Mesenchymal stem cell (in vitro differentiated cells and primary cell): ENCODE measurements at regions not wholly inside any gene's neighbourhood (a gene's known extent, or its start where the extent isn't known, plus 50 kb on each side); places are given as distances from the start of the nearest gene placed in this dataset.

Experiments
- DNase-seq: peaks from one replicate; pipeline ENCODE4 v3.0.0-alpha.2; 2013
- H2AFZ ChIP-seq: one replicate; pipeline ENCODE4 v1.6.1; 2013; ENCODE audit warnings: low read depth, mild to moderate bottlenecking, control low read depth, inconsistent platforms, low read length, moderate library complexity
- H2AK5ac ChIP-seq: 2 replicates; pipeline ENCODE4 v1.6.1; 2013; ENCODE audit warnings: low read length, moderate library complexity, mild to moderate bottlenecking, inconsistent platforms; ENCODE audit not compliant: severe bottlenecking
- H2BK120ac ChIP-seq: one replicate; pipeline ENCODE4 v1.6.1; 2013; ENCODE audit warnings: low read depth, mild to moderate bottlenecking, inconsistent platforms, low read length, moderate library complexity
- H2BK12ac ChIP-seq, 2 experiments: one replicate each; pipeline ENCODE4 v1.6.1; 2013; ENCODE audit warnings: inconsistent platforms in 2 of 2, low read length in 2 of 2, mild to moderate bottlenecking in 2 of 2, moderate library complexity in 2 of 2, control low read depth in 1 of 2
- H2BK15ac ChIP-seq: one replicate; pipeline ENCODE4 v1.6.1; 2013; ENCODE audit warnings: mild to moderate bottlenecking, low read depth, inconsistent platforms; ENCODE audit not compliant: poor library complexity, severe bottlenecking
- H2BK5ac ChIP-seq: 2 replicates; pipeline ENCODE4 v1.6.1; 2013; ENCODE audit warnings: low read depth, mild to moderate bottlenecking, low read length, control low read depth, inconsistent platforms; ENCODE audit not compliant: poor library complexity, severe bottlenecking
- H3K14ac ChIP-seq, 2 experiments: one replicate each; pipeline ENCODE4 v1.6.1; 2013; ENCODE audit warnings: inconsistent platforms in 2 of 2, low read length in 2 of 2, control low read depth in 1 of 2, mild to moderate bottlenecking in 1 of 2, moderate library complexity in 1 of 2
- H3K18ac ChIP-seq, 2 experiments: one replicate each; pipeline ENCODE4 v1.6.1; 2013; ENCODE audit warnings: inconsistent platforms in 2 of 2, low read length in 2 of 2, control low read depth in 1 of 2, low read depth in 1 of 2, mild to moderate bottlenecking in 1 of 2
- H3K23ac ChIP-seq, 2 experiments: one replicate each; pipeline ENCODE4 v1.6.1; 2013; ENCODE audit warnings: inconsistent platforms in 2 of 2, low read length in 2 of 2, mild to moderate bottlenecking in 2 of 2, moderate library complexity in 2 of 2, control low read depth in 1 of 2
- H3K27ac ChIP-seq: 2 replicates; pipeline ENCODE4 v1.5.1; 2013; ENCODE audit warnings: mild to moderate bottlenecking, moderate library complexity, low read length, control low read depth, inconsistent platforms; ENCODE audit not compliant: poor library complexity, severe bottlenecking
- H3K27me3 ChIP-seq, 2 experiments: 2 replicates each; pipeline versions ENCODE4 v1.6.1 to v1.7.0; 2013; ENCODE audit warnings: low read length in 2 of 2, mild to moderate bottlenecking in 2 of 2, moderate library complexity in 2 of 2, control low read depth in 1 of 2, inconsistent platforms in 1 of 2; ENCODE audit not compliant: control insufficient read depth in 1 of 2, insufficient read depth in 1 of 2
- H3K36me3 ChIP-seq, 2 experiments: 2 replicates each; pipeline versions ENCODE4 v1.6.1 to v1.7.0; 2013; ENCODE audit warnings: low read length in 2 of 2, control low read depth in 1 of 2, inconsistent platforms in 1 of 2, low read depth in 1 of 2, mild to moderate bottlenecking in 1 of 2; ENCODE audit not compliant: insufficient read depth in 2 of 2, control insufficient read depth in 1 of 2
- H3K4ac ChIP-seq, 2 experiments: one replicate each; pipeline ENCODE4 v1.6.1; 2013; ENCODE audit warnings: inconsistent platforms in 2 of 2, low read length in 2 of 2, mild to moderate bottlenecking in 2 of 2, moderate library complexity in 2 of 2, control low read depth in 1 of 2, low read depth in 1 of 2
- H3K4me1 ChIP-seq: 2 replicates; pipeline ENCODE4 v1.6.1; 2013; ENCODE audit warnings: low read depth, low read length, control low read depth; ENCODE audit not compliant: control insufficient read depth, insufficient read depth
- H3K4me2 ChIP-seq: 2 replicates; pipeline ENCODE4 v1.6.1; 2013; ENCODE audit warnings: low read length, mild to moderate bottlenecking, inconsistent platforms; ENCODE audit not compliant: poor library complexity, severe bottlenecking
- H3K4me3 ChIP-seq, 2 experiments: 2 replicates each; pipeline versions ENCODE4 v1.5.1 to v1.7.0; 2013; ENCODE audit warnings: low read length in 2 of 2, mild to moderate bottlenecking in 2 of 2, control low read depth in 1 of 2, low read depth in 1 of 2; ENCODE audit not compliant: insufficient read depth in 1 of 2
- H3K79me1 ChIP-seq: replicated peaks from 2 replicates; pipeline ENCODE4 v1.6.1; 2013; ENCODE audit warnings: mild to moderate bottlenecking, control low read depth, low read length, inconsistent platforms; ENCODE audit not compliant: poor library complexity, severe bottlenecking
- H3K9ac ChIP-seq: 2 replicates; pipeline ENCODE4 v1.7.0; 2013; ENCODE audit warnings: mild to moderate bottlenecking, low read length, moderate library complexity
- H3K9me3 ChIP-seq: 2 replicates; pipeline ENCODE4 v1.7.0; 2013; ENCODE audit warnings: mild to moderate bottlenecking, low read length; ENCODE audit not compliant: control insufficient read depth
- H4K8ac ChIP-seq: one replicate; pipeline ENCODE4 v1.6.1; 2013; ENCODE audit warnings: inconsistent platforms, mild to moderate bottlenecking, low read length, moderate library complexity
- H4K91ac ChIP-seq: one replicate; pipeline ENCODE4 v1.6.1; 2013; ENCODE audit warnings: mild to moderate bottlenecking, low read length, inconsistent platforms
- whole genome bisulfite sequencing: methylation state at CpG from one replicate; pipeline ENCODE4 v1.1.7; 2013; ENCODE audit warnings: mixed read lengths; 5-methylcytosine and 5-hydroxymethylcytosine counted together

- Histone ChIP-seq H3K4me1 (no peaks in the 10 kb centered on the region), H3K27ac (no peak overlapping the region), H3K9ac (no peak overlapping the region), H3K27me3 (no peaks in the 10 kb centered on the region), H3K36me3 (no peaks in the 10 kb centered on the region), H2BK12ac (no peak overlapping the region), H2AFZ (no peak overlapping the region), H3K18ac (no peak overlapping the region), H2BK15ac (no peak overlapping the region), H3K9me3 (peaks cover 6% of the 10 kb centered on the region), H3K23ac (no peak overlapping the region), H2BK120ac (no peak overlapping the region), H3K79me1 (no peaks in the 10 kb centered on the region), H4K8ac (no peak overlapping the region), H2AK5ac (no peak overlapping the region), H3K4me2 (no peak overlapping the region), H2BK5ac (no peak overlapping the region), H4K91ac (no peak overlapping the region), H3K4me3 (no peak overlapping the region), H3K4ac (no peak overlapping the region), H3K14ac (no peak overlapping the region)
- DNase-seq = no peak
These were observed 481.6 kb upstream of the LRRN3 start for GRCh38 chr7:110609336-110609735.

GRCh38 chr7:110612680-110613079 lies 478.2 kb upstream of the LRRN3 start:
- Histone ChIP-seq H3K14ac (no peak overlapping the region), H3K9ac (no peak overlapping the region), H3K4ac (no peak overlapping the region), H2AK5ac (no peak overlapping the region), H3K9me3 (no peaks in the 10 kb centered on the region), H2BK12ac (no peak overlapping the region), H2BK120ac (no peak overlapping the region), H3K4me2 (no peak overlapping the region), H2AFZ (no peak overlapping the region), H3K36me3 (no peaks in the 10 kb centered on the region), H2BK15ac (no peak overlapping the region), H3K18ac (no peak overlapping the region), H2BK5ac (no peak overlapping the region), H3K4me3 (no peak overlapping the region), H4K91ac (no peak overlapping the region), H3K79me1 (no peaks in the 10 kb centered on the region), H4K8ac (no peak overlapping the region), H3K27me3 (no peaks in the 10 kb centered on the region), H3K23ac (no peak overlapping the region), H3K27ac (no peak overlapping the region), H3K4me1 (no peaks in the 10 kb centered on the region)
- WGBS = no CpG with 5 or more reads among the region's 1 CpG
- no peak for DNase-seq
